Peyer's patch (tissue), 4 donors: ENCODE measurements at regions not wholly inside any gene's neighbourhood (a gene's known extent, or its start where the extent isn't known, plus 50 kb on each side); places are given as distances from the start of the nearest gene placed in this dataset.

ENCODE experiments used
- POLR2A ChIP-seq, 2 donors: fragments of 450-650 bp; IDR thresholded peaks; one replicate each; pipeline ENCODE4 v1.5.1; 2017; ENCODE audit warnings: antibody characterized with exemption in 2 of 2, mild to moderate bottlenecking in 2 of 2, moderate library complexity in 2 of 2
- TF ChIP-seq, protein P1 (sequence below), 6 experiments: fragments of 450-650 bp in 4 of 6; fragments of 200-600 bp in 2 of 6; sonication (generic) in 1 of 6; IDR thresholded peaks; one replicate each; pipeline ENCODE4 v1.5.1; 2017 to 2019; ENCODE audit warnings: antibody characterized with exemption in 6 of 6, mild to moderate bottlenecking in 3 of 6, moderate library complexity in 1 of 6

- TF ChIP-seq, protein P1, sequence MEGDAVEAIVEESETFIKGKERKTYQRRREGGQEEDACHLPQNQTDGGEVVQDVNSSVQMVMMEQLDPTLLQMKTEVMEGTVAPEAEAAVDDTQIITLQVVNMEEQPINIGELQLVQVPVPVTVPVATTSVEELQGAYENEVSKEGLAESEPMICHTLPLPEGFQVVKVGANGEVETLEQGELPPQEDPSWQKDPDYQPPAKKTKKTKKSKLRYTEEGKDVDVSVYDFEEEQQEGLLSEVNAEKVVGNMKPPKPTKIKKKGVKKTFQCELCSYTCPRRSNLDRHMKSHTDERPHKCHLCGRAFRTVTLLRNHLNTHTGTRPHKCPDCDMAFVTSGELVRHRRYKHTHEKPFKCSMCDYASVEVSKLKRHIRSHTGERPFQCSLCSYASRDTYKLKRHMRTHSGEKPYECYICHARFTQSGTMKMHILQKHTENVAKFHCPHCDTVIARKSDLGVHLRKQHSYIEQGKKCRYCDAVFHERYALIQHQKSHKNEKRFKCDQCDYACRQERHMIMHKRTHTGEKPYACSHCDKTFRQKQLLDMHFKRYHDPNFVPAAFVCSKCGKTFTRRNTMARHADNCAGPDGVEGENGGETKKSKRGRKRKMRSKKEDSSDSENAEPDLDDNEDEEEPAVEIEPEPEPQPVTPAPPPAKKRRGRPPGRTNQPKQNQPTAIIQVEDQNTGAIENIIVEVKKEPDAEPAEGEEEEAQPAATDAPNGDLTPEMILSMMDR (IDR thresholded peaks at IDR 0.05), result no peak
- no peak for TF ChIP-seq POLR2A (IDR thresholded peaks at IDR 0.05)
These were observed 730.7 kb upstream of the KIF2B start for GRCh38 chr17:53092072-53092471.
